ENCODE measurements at regions not wholly inside any gene's neighbourhood (a gene's known extent, or its start where the extent isn't known, plus 50 kb on each side); places are given as distances from the start of the nearest gene placed in this dataset.

DNA sequence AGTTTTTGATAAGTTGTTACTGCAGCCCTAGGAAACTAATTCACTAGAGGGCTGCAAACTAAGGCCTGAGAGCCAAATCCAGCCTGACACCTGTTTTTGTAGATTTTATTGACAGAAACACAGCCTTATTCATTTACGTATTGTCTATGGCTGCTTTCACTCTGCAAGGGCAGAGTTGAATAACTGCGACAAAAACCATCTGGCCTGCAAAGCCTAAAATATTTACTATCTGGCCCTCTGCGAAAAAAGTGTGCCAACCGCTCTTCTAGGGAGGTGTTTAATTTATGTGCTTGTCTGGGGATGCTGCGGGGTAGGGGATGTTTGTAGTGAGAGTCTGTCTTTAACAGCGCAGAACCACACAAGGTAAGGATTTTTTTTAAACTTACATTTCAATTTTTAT is 165.0 kb upstream of the RBFOX1 start (continued):
- TF ChIP-seq BCL11B (tag by site-specific recombination; IDR thresholded peaks at IDR 0.05; ENCODE audit: low read depth) (no peak), ZFP41 (tag by site-specific recombination; IDR thresholded peaks at IDR 0.05; ENCODE audit: borderline replicate concordance) (no peak)

GRCh38 chr16:7161891-7162290 is 170.8 kb upstream of the RBFOX1 start:
- CTCF ChIA-PET, result no interaction called here
- H3K27ac ChIP-seq (ENCODE audit: extremely low read depth, low read depth, low read length), result no peak overlapping the region
- POLR2A ChIA-PET, result no interaction called here
- H3K4me1 ChIP-seq (ENCODE audit: control insufficient read depth, insufficient read depth, low read length), result no peaks in the 10 kb centered on the region
- TF ChIP-seq ZNF548 (tag by site-specific recombination; IDR thresholded peaks at IDR 0.05), result no peak
- no peak for TF ChIP-seq SCRT1 (tag by site-specific recombination; IDR thresholded peaks at IDR 0.05; ENCODE audit: borderline replicate concordance)
- H3K9me3 ChIP-seq (ENCODE audit: control insufficient read depth, insufficient read depth, low read depth, low read length), result no peaks in the 10 kb centered on the region
- H3K4me3 ChIP-seq (ENCODE audit: low read depth, low read length), result no peak overlapping the region
- no peaks in the 10 kb centered on the region for H3K36me3 ChIP-seq (ENCODE audit: control insufficient read depth in 2 of 2, insufficient read depth in 1 of 2, low read length in 2 of 2)

DNA sequence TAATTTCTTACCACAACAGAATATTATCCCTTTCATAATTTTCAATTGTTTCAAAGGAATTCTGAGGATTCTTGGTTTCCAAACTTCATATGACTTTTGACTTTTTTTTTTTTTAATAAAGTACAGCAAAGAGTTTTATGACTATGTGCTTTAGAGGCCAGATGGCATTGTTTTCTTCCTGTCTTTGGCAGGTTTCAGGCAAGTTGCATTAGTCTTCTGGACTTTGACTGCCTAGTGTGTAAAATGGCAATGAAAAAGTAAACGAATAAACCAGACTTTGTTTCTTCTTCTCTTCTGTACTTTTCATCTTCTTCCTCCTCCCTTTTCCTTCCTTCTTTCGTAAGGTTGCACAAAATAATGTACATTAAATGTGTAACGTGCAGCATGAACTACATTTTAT is 172.6 kb upstream of the RBFOX1 start:
- ChIA-PET POLR2A (no interaction called here), CTCF (no interaction called here)
- no peak for TF ChIP-seq ZNF837 (tag by site-specific recombination; IDR thresholded peaks at IDR 0.05)
- TF ChIP-seq ZNF548 (tag by site-specific recombination; IDR thresholded peaks at IDR 0.05), result no peak
- no peak for TF ChIP-seq ZNF350 (tag by site-specific recombination; IDR thresholded peaks at IDR 0.05)
- no peak for TF ChIP-seq ZNF341 (tag by site-specific recombination; IDR thresholded peaks at IDR 0.05; ENCODE audit: low read depth)
- TF ChIP-seq KLF1 (tag by site-specific recombination; IDR thresholded peaks at IDR 0.05), result no peak
- no peak for TF ChIP-seq ZNF274 (IDR thresholded peaks at IDR 0.05; ENCODE audit: low read length)
- no peak for TF ChIP-seq ZNF274 (tag by site-specific recombination; IDR thresholded peaks at IDR 0.05; ENCODE audit: borderline replicate concordance)
- TF ChIP-seq ZFP37 (tag by site-specific recombination; IDR thresholded peaks at IDR 0.05), result no peak
- TF ChIP-seq ZNF629 (tag by site-specific recombination; IDR thresholded peaks at IDR 0.05), result no peak
- no peak for TF ChIP-seq BCL11B (tag by site-specific recombination; IDR thresholded peaks at IDR 0.05; ENCODE audit: low read depth)
- Histone ChIP-seq H3K36me3 (ENCODE audit: control insufficient read depth in 2 of 2, insufficient read depth in 1 of 2, low read length in 2 of 2) (no peaks in the 10 kb centered on the region), H3K27ac (ENCODE audit: extremely low read depth, low read depth, low read length) (no peak overlapping the region), H3K4me3 (ENCODE audit: low read depth, low read length) (no peak overlapping the region), H3K9me3 (ENCODE audit: control insufficient read depth, insufficient read depth, low read depth, low read length) (no peaks in the 10 kb centered on the region), H3K4me1 (ENCODE audit: control insufficient read depth, insufficient read depth, low read length) (no peaks in the 10 kb centered on the region)

DNA sequence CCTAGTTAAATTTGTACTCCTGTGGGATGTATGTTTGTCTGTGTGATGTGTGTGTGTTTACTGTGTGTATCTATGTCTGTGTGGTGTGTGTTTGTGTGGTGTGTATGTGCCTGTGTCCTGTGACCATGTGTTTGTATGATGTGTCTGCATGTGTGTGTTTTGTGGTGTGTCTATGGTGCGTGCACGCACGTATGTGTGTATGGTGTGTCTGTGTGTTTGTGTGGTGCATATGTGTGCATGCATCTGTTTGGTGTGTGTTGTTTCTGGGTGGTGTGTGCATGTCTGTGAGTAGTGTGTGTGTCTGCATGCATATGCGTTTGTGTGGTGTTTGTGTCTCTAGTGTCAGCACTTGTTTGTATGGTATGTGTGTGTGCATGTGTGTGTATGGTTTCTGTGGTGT is 174.2 kb upstream of the RBFOX1 start:
- no peak overlapping the region for H3K4me3 ChIP-seq (ENCODE audit: low read depth, low read length)
- no peaks in the 10 kb centered on the region for H3K36me3 ChIP-seq (ENCODE audit: control insufficient read depth in 2 of 2, insufficient read depth in 1 of 2, low read length in 2 of 2)
- H3K27ac ChIP-seq (ENCODE audit: extremely low read depth, low read depth, low read length), result no peak overlapping the region
- no peaks in the 10 kb centered on the region for H3K4me1 ChIP-seq (ENCODE audit: control insufficient read depth, insufficient read depth, low read length)
- POLR2A ChIA-PET, result no interaction called here
- CTCF ChIA-PET, result no interaction called here
- no peak for TF ChIP-seq ZNF26 (tag by site-specific recombination; IDR thresholded peaks at IDR 0.05)
- no peak for TF ChIP-seq ZNF133 (tag by site-specific recombination; IDR thresholded peaks at IDR 0.05)
- no peak for TF ChIP-seq ZNF843 (tag by site-specific recombination; IDR thresholded peaks at IDR 0.05)
- TF ChIP-seq ZBTB21 (tag by site-specific recombination; IDR thresholded peaks at IDR 0.05), result no peak
- no peak for TF ChIP-seq ZNF324 (tag by site-specific recombination; IDR thresholded peaks at IDR 0.05)
- no peak for TF ChIP-seq ZNF155 (tag by site-specific recombination; IDR thresholded peaks at IDR 0.05)
- TF ChIP-seq ZNF423 (tag by site-specific recombination; IDR thresholded peaks at IDR 0.05), result no peak
- no peak for TF ChIP-seq ZNF37A (tag by site-specific recombination; IDR thresholded peaks at IDR 0.05)
- TF ChIP-seq, protein P1, sequence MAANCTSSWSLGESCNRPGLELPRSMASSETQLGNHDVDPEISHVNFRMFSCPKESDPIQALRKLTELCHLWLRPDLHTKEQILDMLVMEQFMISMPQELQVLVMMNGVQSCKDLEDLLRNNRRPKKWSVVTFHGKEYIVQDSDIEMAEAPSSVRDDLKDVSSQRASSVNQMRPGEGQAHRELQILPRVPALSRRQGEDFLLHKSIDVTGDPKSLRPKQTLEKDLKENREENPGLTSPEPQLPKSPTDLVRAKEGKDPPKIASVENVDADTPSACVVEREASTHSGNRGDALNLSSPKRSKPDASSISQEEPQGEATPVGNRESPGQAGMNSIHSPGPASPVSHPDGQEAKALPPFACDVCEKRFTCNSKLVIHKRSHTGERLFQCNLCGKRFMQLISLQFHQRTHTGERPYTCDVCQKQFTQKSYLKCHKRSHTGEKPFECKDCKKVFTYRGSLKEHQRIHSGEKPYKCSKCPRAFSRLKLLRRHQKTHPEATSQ (tag by site-specific recombination; IDR thresholded peaks at IDR 0.05), result no peak
- TF ChIP-seq ZNF2 (tag by site-specific recombination; IDR thresholded peaks at IDR 0.05), result no peak
- no peak for TF ChIP-seq ZNF660 (tag by site-specific recombination; IDR thresholded peaks at IDR 0.05)
- no peak for TF ChIP-seq ZNF24 (tag by site-specific recombination; IDR thresholded peaks at IDR 0.05)
- no peak for TF ChIP-seq ZNF768 (tag by site-specific recombination; IDR thresholded peaks at IDR 0.05)
- no peak for TF ChIP-seq OVOL3 (tag by site-specific recombination; IDR thresholded peaks at IDR 0.05)
- no peaks in the 10 kb centered on the region for H3K9me3 ChIP-seq (ENCODE audit: control insufficient read depth, insufficient read depth, low read depth, low read length)

Measured in HEK293 (cell line).